Loucy (cell line): ENCODE measurements at regions not wholly inside any gene's neighbourhood (a gene's known extent, or its start where the extent isn't known, plus 50 kb on each side); places are given as distances from the start of the nearest gene placed in this dataset.

Experiments
- H2AFZ ChIP-seq: fragments of 200-600 bp; sonication (generic); 2 replicates; pipeline ENCODE4 v1.6.0; 2016; ENCODE audit warnings: antibody characterized with exemption, mild to moderate bottlenecking, low read length, moderate library complexity
- H3F3A ChIP-seq: fragments of 200-600 bp; 2 replicates; pipeline ENCODE4 v1.6.0; 2016; ENCODE audit warnings: antibody characterized with exemption, low read depth, mild to moderate bottlenecking
- H3K27me3 ChIP-seq: fragments of 200-600 bp; sonication (generic); 2 replicates; pipeline ENCODE4 v1.6.1; 2014; ENCODE audit warnings: low read length, mild to moderate bottlenecking; ENCODE audit not compliant: insufficient read depth, poor library complexity, severe bottlenecking
- H3K36me3 ChIP-seq: fragments of 200-600 bp; sonication (generic); 2 replicates; pipeline ENCODE4 v1.6.1; 2016; ENCODE audit warnings: low read length; ENCODE audit not compliant: insufficient read depth
- H3K4me1 ChIP-seq: fragments of 200-600 bp; sonication (generic); 2 replicates; pipeline ENCODE4 v1.5.1; 2014; ENCODE audit warnings: low read length, mild to moderate bottlenecking; ENCODE audit not compliant: insufficient read depth, poor library complexity, severe bottlenecking
- H3K4me2 ChIP-seq: fragments of 200-600 bp; sonication (generic); 2 replicates; pipeline ENCODE4 v1.6.0; 2014; ENCODE audit warnings: antibody characterized with exemption, low read length, low read depth, mild to moderate bottlenecking; ENCODE audit not compliant: poor library complexity, severe bottlenecking
- H3K4me3 ChIP-seq: fragments of 200-600 bp; sonication (generic); 2 replicates; pipeline ENCODE4 v1.5.1; 2014; ENCODE audit warnings: low read length, mild to moderate bottlenecking, mixed read lengths; ENCODE audit not compliant: poor library complexity, severe bottlenecking
- H3K79me2 ChIP-seq: fragments of 200-600 bp; sonication (generic); 2 replicates; pipeline ENCODE4 v1.6.1; 2014; ENCODE audit warnings: low read length; ENCODE audit not compliant: insufficient read depth
- H3K9ac ChIP-seq: fragments of 200-600 bp; sonication (generic); 2 replicates; pipeline ENCODE4 v1.6.0; 2014; ENCODE audit warnings: mild to moderate bottlenecking, low read depth, low read length, moderate library complexity; ENCODE audit not compliant: poor library complexity, severe bottlenecking
- H3K9me2 ChIP-seq: fragments of 200-600 bp; sonication (generic); replicated peaks from 2 replicates; pipeline ENCODE4 v1.6.1; 2016; ENCODE audit warnings: low read depth, low read length, mixed read lengths
- H3K9me3 ChIP-seq: fragments of 200-600 bp; sonication (generic); 2 replicates; pipeline ENCODE4 v1.6.1; 2014; ENCODE audit warnings: mild to moderate bottlenecking, antibody characterized with exemption, low read length, low read depth; ENCODE audit not compliant: insufficient read depth
- H4K20me1 ChIP-seq: fragments of 200-600 bp; sonication (generic); 2 replicates; pipeline ENCODE4 v1.6.0; 2014; ENCODE audit warnings: antibody characterized with exemption, low read length, mild to moderate bottlenecking; ENCODE audit not compliant: insufficient read depth, poor library complexity, severe bottlenecking
- EZH2phosphoT487 ChIP-seq: fragments of 200-600 bp; IDR thresholded peaks from 2 replicates; pipeline ENCODE4 v1.6.1; 2018; ENCODE audit warnings: antibody characterized with exemption, mild to moderate bottlenecking, moderate library complexity, borderline replicate concordance
- TF ChIP-seq, protein P1 (sequence below): fragments of 200-600 bp; sonication (generic); conservative IDR thresholded peaks from 2 replicates; pipeline ENCODE4 v1.5.1; 2014; ENCODE audit warnings: mild to moderate bottlenecking, antibody characterized with exemption, low read length

DNA sequence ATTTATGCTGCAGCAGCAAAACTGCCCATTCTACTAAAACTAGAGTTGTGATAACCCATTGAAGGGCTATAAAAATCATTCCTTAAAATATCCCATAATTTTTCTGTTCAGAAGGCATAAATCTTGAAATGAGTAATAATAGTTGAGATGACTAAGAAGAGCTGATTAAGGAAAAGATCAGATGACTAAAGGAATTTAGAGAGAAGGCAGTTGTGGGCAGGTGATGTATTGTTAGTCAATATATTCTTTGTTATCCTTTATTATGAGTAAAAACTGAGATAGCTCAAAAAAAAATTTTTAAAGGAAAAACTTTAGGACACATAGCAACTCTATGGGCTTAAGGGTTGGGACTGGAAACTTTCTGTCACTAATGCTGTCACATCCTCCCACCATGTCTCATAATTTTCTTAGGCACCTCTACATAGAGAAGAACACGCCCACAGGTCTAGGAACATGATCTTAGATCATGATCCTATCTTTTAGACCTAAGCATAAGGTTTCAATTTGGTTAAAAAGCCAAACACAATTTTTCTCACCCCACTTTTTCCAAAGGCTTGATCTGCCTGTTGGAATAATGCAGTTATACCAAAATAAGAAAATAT is 597.5 kb upstream of the MEF2C start:
- no peak overlapping the region for H3K9ac ChIP-seq
- H3F3A ChIP-seq = no peaks in the 10 kb centered on the region
- no peaks in the 10 kb centered on the region for H3K9me2 ChIP-seq
- no peaks in the 10 kb centered on the region for H3K4me1 ChIP-seq
- no peaks in the 10 kb centered on the region for H3K27me3 ChIP-seq
- no peaks in the 10 kb centered on the region for H4K20me1 ChIP-seq
- H3K4me3 ChIP-seq = no peak overlapping the region
- H3K79me2 ChIP-seq = no peaks in the 10 kb centered on the region
- TF ChIP-seq EZH2phosphoT487 = no peak
- TF ChIP-seq, protein P1, sequence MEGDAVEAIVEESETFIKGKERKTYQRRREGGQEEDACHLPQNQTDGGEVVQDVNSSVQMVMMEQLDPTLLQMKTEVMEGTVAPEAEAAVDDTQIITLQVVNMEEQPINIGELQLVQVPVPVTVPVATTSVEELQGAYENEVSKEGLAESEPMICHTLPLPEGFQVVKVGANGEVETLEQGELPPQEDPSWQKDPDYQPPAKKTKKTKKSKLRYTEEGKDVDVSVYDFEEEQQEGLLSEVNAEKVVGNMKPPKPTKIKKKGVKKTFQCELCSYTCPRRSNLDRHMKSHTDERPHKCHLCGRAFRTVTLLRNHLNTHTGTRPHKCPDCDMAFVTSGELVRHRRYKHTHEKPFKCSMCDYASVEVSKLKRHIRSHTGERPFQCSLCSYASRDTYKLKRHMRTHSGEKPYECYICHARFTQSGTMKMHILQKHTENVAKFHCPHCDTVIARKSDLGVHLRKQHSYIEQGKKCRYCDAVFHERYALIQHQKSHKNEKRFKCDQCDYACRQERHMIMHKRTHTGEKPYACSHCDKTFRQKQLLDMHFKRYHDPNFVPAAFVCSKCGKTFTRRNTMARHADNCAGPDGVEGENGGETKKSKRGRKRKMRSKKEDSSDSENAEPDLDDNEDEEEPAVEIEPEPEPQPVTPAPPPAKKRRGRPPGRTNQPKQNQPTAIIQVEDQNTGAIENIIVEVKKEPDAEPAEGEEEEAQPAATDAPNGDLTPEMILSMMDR = no peak
- H3K9me3 ChIP-seq = no peaks in the 10 kb centered on the region
- H2AFZ ChIP-seq = no peak overlapping the region
- H3K36me3 ChIP-seq = no peaks in the 10 kb centered on the region
- no peak overlapping the region for H3K4me2 ChIP-seq

DNA sequence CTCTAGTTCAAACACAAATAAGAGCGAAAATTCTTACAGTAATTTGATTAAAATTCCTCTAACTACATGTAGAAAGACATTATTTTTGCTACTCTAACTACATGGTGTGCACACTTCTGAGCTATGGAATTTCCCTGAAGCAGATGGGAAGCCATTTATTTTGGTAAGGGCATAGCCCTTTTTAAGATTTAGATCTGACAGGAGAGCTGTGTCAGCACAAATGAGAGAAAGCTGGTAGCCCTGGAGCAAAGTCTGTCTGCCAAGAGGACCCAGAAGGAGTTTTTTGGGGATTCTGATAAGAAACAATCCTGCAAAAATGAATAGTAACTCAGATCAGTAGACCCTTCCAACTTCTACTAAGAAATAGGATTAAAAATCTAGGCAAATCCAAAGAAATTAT is 595.9 kb upstream of the MEF2C start:
- no peaks in the 10 kb centered on the region for H3K27me3 ChIP-seq
- no peak overlapping the region for H3K9ac ChIP-seq
- H3K36me3 ChIP-seq = no peaks in the 10 kb centered on the region
- H4K20me1 ChIP-seq = no peaks in the 10 kb centered on the region
- H3K9me3 ChIP-seq = no peaks in the 10 kb centered on the region
- H3K4me2 ChIP-seq = no peak overlapping the region
- H3K4me1 ChIP-seq = no peaks in the 10 kb centered on the region
- TF ChIP-seq, protein P1 = no peak
- TF ChIP-seq EZH2phosphoT487 = no peak
- H3F3A ChIP-seq = no peaks in the 10 kb centered on the region
- no peak overlapping the region for H3K4me3 ChIP-seq
- H3K9me2 ChIP-seq = no peaks in the 10 kb centered on the region
- H3K79me2 ChIP-seq = no peaks in the 10 kb centered on the region
- H2AFZ ChIP-seq = no peak overlapping the region

- no peaks in the 10 kb centered on the region for H3K36me3 ChIP-seq
- no peak overlapping the region for H3K4me3 ChIP-seq
- H3K4me2 ChIP-seq = no peak overlapping the region
- H3K4me1 ChIP-seq = no peaks in the 10 kb centered on the region
- no peak for TF ChIP-seq EZH2phosphoT487
- TF ChIP-seq, protein P1 = no peak
- H4K20me1 ChIP-seq = no peaks in the 10 kb centered on the region
- no peaks in the 10 kb centered on the region for H3K27me3 ChIP-seq
- no peaks in the 10 kb centered on the region for H3K79me2 ChIP-seq
- no peak overlapping the region for H3K9ac ChIP-seq
- no peaks in the 10 kb centered on the region for H3K9me2 ChIP-seq
- H3F3A ChIP-seq = no peaks in the 10 kb centered on the region
- no peaks in the 10 kb centered on the region for H3K9me3 ChIP-seq
- no peak overlapping the region for H2AFZ ChIP-seq
Observed at GRCh38 chr5:89473196-89473595, 590.2 kb upstream of the MEF2C start.
